Natural killer cell treated with Interleukin-12 subunit alpha and Interleukin-12 subunit beta and Interleukin-15 and Interleukin-18, amount 100 ng/mL, for 72 hours (primary cell): ENCODE measurements at regions not wholly inside any gene's neighbourhood (a gene's known extent, or its start where the extent isn't known, plus 50 kb on each side); places are given as distances from the start of the nearest gene placed in this dataset.
A peak's percentile ranks its signal among the peaks of the same experiment; 100 is the strongest.

Experiments used
- ATAC-seq, 2 donors: fragments of 150-1000 bp; cut with Tn5 transposase in 1 of 2; sonication (Bioruptor Pico), chemical (Tn5 transposase) in 1 of 2; 2 replicates each; pipeline ENCODE4 v1.10.0; 2021
- DNase-seq: peaks from one replicate; pipeline ENCODE4 v3.0.0; 2022; ENCODE audit warnings: low spot score
- H3K27ac Mint-ChIP-seq, 2 donors: 1 replicate in 1 of 2; 2 replicates in 1 of 2; pipeline ENCODE4 v1.8.0; 2022; ENCODE audit warnings: mixed read lengths in 2 of 2, mild to moderate bottlenecking in 1 of 2, moderate library complexity in 1 of 2
- H3K27me3 Mint-ChIP-seq, 2 donors: 1 replicate in 1 of 2; 2 replicates in 1 of 2; pipeline ENCODE4 v1.8.0; 2022; ENCODE audit warnings: mixed read lengths in 2 of 2
- H3K36me3 Mint-ChIP-seq: one replicate; pipeline ENCODE4 v1.8.0; 2022; ENCODE audit warnings: mixed read lengths
- H3K4me1 Mint-ChIP-seq, 2 donors: 1 replicate in 1 of 2; 2 replicates in 1 of 2; pipeline ENCODE4 v1.8.0; 2022; ENCODE audit warnings: low read depth in 2 of 2, mixed read lengths in 2 of 2, mild to moderate bottlenecking in 1 of 2
- H3K4me3 Mint-ChIP-seq: one replicate; pipeline ENCODE4 v1.8.0; 2022; ENCODE audit warnings: mixed read lengths
- H3K9me3 Mint-ChIP-seq: 2 replicates; pipeline ENCODE4 v1.8.0; 2022; ENCODE audit warnings: mixed read lengths

DNA sequence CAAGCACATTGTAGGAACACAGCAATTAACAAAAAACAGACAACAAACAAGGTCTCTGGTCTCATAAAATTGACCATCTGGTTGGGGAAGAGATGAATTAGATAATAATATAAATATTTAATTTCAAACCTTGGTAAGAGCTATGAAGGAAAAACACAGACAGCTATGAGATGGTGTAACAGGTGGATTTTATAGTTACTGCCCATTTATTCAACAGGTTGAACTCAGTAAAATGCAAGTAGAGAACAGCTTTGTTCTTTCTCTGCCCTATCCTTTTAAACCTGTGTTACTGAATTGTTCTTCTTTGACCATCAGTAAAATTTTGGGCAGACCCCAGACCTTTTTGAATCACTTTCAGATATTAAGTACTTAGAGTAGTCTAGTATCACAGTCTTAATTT lies 77.6 kb upstream of the FAM216B start:
- Mint-ChIP-seq H3K9me3 (no peaks in the 10 kb centered on the region), H3K27ac (no peak overlapping the region), H3K4me3 (no peak overlapping the region), H3K27me3 (peaks cover 0 to 15% of the 10 kb centered on the region in 2 donors), H3K4me1 (peaks cover 15 to 16% of the 10 kb centered on the region in 2 donors), H3K36me3 (no peaks in the 10 kb centered on the region)
- DNase-seq (no peak), ATAC-seq (no peak)

DNA sequence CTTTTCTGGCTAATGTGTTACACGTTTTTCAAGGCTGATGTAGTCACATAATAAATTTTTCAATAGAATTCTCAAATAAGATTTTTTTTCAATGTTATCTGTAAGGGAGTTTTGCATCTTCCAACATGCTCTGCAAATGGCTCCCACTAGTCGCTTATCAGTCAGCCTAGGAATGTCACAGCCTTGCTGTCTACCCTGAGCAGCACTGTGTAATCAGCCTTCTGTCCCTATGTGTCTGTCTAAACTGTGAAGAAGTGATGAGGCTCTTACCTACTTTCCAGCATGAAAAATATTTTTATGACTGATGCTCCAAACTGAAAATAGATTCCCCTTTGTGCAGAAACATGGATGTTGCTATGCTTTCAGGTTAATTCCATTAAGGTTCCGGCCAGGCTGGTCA lies 75.1 kb upstream of the FAM216B start:
- DNase-seq (no peak), ATAC-seq (no peak)
- Mint-ChIP-seq H3K27me3 (peaks cover 0 to 15% of the 10 kb centered on the region in 2 donors), H3K36me3 (no peaks in the 10 kb centered on the region), H3K4me1 (no peaks in the 10 kb centered on the region), H3K4me3 (no peak overlapping the region), H3K27ac (no peak overlapping the region), H3K9me3 (no peaks in the 10 kb centered on the region)

DNA sequence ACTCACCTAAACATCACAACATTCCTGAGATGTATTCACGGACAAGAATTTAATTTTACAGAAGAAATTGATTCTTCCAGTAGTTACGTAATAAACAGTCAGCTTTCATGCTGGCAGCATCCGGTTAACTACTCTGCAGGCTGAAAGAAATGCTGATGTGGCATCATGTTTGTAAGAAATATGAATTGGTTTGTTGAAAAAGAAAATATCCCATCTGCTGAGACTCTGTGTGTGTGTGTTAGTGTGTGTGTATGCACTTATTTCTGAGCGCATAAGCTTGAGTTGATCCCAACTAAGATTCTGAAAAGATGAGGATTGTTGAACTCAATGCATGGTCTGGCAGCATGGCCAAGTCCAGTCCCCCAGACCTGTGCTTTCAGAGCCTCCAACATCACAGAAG lies 74.3 kb upstream of the FAM216B start:
- Mint-ChIP-seq H3K4me3 (no peak overlapping the region), H3K9me3 (no peaks in the 10 kb centered on the region), H3K27me3 (peaks cover 0 to 15% of the 10 kb centered on the region in 2 donors), H3K27ac (no peak overlapping the region), H3K4me1 (no peaks in the 10 kb centered on the region), H3K36me3 (no peaks in the 10 kb centered on the region)
- DNase-seq (no peak), ATAC-seq (no peak)

DNA sequence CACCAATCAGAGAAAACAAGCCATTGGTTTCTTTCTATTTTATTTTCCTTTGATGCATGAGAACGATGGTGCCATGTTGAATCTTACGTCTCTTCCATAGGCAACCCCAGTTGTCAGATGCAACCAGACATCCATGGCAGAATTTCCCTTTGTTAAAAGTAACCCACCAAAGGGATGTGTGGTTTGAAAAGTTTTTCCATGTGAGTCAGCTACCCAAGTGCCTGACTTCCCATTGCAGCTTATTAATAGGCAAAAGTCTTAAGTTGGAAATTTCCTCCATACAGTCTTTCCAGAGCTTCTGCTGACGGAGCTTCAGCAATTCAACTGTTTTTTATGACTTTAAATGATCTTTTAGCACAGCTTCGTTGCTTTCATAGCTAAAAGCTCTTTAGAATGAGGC lies 73.8 kb upstream of the FAM216B start:
- Mint-ChIP-seq H3K4me1 (no peaks in the 10 kb centered on the region), H3K36me3 (no peaks in the 10 kb centered on the region), H3K27ac (no peak overlapping the region), H3K4me3 (no peak overlapping the region), H3K9me3 (no peaks in the 10 kb centered on the region), H3K27me3 (peaks cover 0 to 15% of the 10 kb centered on the region in 2 donors)
- no peak for DNase-seq
- no peak for ATAC-seq

DNA sequence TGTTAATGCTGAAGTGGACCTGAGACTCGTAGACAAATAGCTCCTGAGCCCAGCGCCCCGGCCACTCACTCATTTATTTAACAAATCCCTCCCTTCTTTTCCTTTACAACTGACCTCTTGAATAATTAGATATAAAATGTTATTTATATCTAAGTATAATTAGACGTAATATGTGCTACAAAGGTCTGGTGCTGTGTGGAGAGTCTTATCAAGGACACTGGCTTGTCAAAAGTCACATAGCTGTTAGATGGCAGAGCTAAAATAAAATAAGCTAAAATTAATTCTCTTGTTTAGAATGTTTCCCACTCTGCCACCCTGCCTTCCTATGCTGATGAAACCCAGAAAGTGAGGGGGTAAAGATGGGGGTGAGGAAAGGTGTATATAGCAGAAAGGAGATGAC lies 73.0 kb upstream of the FAM216B start:
- H3K4me3 Mint-ChIP-seq = no peak overlapping the region
- H3K9me3 Mint-ChIP-seq = no peaks in the 10 kb centered on the region
- no peak overlapping the region for H3K27ac Mint-ChIP-seq
- peaks cover 1 to 15% of the 10 kb centered on the region in 2 donors for H3K27me3 Mint-ChIP-seq
- ATAC-seq (no peak), DNase-seq (no peak)
- H3K36me3 Mint-ChIP-seq = no peaks in the 10 kb centered on the region
- no peaks in the 10 kb centered on the region for H3K4me1 Mint-ChIP-seq

DNA sequence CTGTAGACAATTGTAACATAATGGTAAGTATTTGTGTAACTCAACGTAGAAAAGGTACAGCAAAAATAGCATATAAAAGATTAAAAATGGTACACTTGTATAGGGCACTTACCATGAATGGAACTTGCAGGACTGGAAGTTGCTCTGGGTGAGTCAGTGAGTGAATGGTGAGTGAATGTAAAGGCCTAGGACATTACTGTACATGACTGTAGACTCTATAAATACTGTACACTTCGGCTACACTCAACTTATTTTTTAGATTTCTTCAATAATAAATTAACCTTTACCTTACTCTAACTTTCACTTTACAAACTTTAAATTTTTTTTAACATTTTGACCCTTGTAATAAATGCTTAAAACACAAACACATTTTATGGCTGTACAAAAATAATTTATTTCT lies 72.1 kb upstream of the FAM216B start:
- Mint-ChIP-seq H3K27ac (no peak overlapping the region), H3K9me3 (no peaks in the 10 kb centered on the region), H3K36me3 (no peaks in the 10 kb centered on the region), H3K27me3 (peaks cover 2 to 12% of the 10 kb centered on the region in 2 donors), H3K4me3 (no peak overlapping the region), H3K4me1 (no peaks in the 10 kb centered on the region)
- DNase-seq (no peak), ATAC-seq (no peak)

DNA sequence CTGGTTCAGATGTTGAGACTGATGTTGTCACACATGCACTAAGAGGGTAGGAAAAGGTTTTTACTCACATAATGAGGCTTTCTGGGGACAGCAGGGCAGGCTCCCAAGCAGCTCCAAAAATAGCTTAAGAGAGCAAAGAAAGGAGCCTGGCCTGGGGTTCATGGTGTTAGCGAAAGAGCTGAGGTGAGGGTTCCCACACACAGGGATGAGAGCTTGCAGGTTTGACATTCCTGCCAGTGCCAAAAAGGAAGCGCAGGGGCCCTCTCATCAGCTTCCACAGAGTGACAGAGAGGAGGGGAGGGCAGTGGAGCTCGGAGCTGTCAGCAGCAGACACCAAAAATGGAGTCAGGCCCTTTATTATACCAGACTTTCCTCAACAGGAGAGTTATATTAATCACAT lies 65.5 kb upstream of the FAM216B start:
- H3K36me3 Mint-ChIP-seq = no peaks in the 10 kb centered on the region
- no peaks in the 10 kb centered on the region for H3K9me3 Mint-ChIP-seq
- ATAC-seq (no peak), DNase-seq (no peak)
- H3K4me1 Mint-ChIP-seq = no peaks in the 10 kb centered on the region
- H3K27ac Mint-ChIP-seq = no peak overlapping the region
- no peak overlapping the region for H3K4me3 Mint-ChIP-seq
- H3K27me3 Mint-ChIP-seq = peaks cover 10 to 14% of the 10 kb centered on the region in 2 donors

DNA sequence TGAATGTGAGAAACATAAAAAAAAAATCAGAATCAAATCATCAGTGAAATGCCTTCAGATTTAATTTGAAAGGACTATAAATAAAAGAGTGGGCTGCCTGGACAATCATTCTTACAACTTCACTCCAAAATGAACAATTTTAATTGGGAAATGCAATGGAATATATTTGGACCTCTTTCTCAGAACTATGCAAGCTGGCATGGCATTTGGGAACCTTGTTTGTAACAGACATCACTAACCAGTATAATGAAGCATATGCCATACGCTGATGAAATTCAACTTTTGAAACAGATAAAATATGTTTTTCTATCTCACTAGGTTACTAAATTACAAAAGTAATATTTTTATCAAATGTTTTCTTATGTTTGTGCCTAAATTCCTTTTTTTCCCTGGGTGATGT lies 64.2 kb upstream of the FAM216B start:
- Mint-ChIP-seq H3K27me3 (peaks cover 12 to 14% of the 10 kb centered on the region in 2 donors), H3K9me3 (no peaks in the 10 kb centered on the region), H3K4me1 (no peaks in the 10 kb centered on the region), H3K27ac (no peak overlapping the region), H3K36me3 (no peaks in the 10 kb centered on the region), H3K4me3 (no peak overlapping the region)
- no peak for ATAC-seq
- DNase-seq = no peak

DNA sequence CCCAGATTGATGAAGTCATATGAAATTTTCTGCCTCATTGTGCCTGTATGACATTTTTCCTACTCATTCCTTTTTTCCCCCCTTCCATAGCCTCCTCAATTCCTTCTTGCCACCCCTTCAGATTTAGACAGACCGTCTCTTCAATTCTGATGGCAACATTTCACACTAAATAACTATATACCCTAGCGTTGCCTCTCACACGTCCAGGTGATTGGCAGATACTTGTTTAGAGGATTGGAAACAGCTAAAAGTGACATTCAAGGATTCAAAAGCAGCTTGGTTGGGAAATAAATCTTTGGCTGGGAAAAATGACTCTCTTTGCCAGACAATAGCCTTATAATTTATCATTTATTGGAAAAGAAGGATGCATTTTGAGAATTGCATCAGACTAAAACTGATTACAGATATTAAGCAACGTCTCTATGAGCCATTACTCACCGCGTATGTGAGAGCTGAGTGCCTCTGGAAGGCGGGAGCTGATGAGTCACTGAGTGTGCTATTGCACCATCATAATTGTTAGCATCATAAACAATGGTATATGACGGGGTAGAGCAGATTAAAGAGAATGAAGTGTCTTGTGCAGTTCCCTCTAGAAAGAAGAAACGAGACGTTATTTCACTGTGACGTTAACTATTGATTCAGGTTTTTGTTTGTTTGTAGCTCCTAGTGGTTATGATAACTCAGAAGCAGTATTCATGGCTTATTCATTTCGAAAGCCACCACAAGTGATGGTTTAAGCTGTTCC lies 61.1 kb upstream of the FAM216B start:
- Mint-ChIP-seq H3K27ac (no peak overlapping the region), H3K9me3 (no peaks in the 10 kb centered on the region), H3K4me3 (peak overlapping the region; percentile 17), H3K27me3 (peaks cover 12 to 23% of the 10 kb centered on the region in 2 donors), H3K36me3 (no peaks in the 10 kb centered on the region), H3K4me1 (no peaks in the 10 kb centered on the region)
- DNase-seq = no peak
- peak; percentile 81 to 91 for ATAC-seq

DNA sequence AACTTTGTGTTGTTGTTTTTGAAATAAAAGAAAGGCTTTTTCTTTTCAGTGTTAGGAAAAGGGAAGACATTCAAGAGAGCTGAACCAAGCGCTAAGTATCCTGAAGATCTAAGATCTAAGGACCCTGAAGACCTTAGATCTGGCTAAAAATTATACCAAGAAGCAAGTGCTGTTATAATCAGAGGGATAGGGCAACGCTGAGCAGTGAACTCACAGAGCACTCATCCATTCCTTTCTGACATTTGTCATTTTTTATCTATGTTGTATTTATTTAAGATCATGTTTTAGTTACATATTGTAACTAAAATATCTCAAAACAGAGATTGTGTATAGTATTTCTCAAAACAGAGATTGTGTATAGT lies 60.5 kb upstream of the FAM216B start:
- Mint-ChIP-seq H3K4me1 (no peaks in the 10 kb centered on the region), H3K9me3 (no peaks in the 10 kb centered on the region), H3K4me3 (peak overlapping the region; percentile 17), H3K27me3 (peaks cover 12 to 23% of the 10 kb centered on the region in 2 donors), H3K27ac (no peak overlapping the region), H3K36me3 (no peaks in the 10 kb centered on the region)
- no peak for DNase-seq
- no peak for ATAC-seq

DNA sequence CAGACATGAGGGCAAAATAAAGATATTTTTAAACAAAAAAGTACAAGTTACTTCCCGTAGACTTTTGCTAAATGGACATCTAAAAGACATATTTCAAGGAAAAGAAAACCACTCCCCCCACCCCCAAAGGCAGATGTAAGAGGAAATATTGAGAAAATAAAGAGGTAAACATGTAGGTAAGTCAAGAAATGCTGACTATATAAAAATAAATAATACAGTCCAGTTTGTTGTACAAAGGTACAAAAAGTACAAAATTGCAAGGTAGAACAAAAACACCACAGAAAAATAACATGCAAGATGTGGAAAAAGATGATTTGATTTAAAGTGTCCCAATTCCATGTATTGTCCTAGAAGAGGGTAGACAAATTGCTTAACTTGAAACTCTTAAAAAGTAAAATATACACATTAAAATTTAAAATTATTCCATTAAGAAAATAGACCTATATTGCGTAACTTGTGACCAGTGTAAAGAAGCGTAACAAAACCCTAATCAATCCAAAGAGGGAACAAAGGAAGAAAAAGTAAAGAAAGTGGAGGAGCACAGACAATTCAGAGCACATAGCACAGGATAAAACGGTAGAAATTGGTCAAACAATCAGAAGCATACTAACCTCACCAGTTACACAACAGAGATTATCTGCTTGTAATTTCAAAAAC lies 58.4 kb upstream of the FAM216B start:
- no peak for DNase-seq
- no peak for ATAC-seq
- Mint-ChIP-seq H3K36me3 (peaks cover 5% of the 10 kb centered on the region), H3K4me1 (no peaks in the 10 kb centered on the region), H3K27me3 (peaks cover 13 to 31% of the 10 kb centered on the region in 2 donors), H3K4me3 (no peak overlapping the region), H3K27ac (no peak overlapping the region), H3K9me3 (peaks cover 4% of the 10 kb centered on the region)

DNA sequence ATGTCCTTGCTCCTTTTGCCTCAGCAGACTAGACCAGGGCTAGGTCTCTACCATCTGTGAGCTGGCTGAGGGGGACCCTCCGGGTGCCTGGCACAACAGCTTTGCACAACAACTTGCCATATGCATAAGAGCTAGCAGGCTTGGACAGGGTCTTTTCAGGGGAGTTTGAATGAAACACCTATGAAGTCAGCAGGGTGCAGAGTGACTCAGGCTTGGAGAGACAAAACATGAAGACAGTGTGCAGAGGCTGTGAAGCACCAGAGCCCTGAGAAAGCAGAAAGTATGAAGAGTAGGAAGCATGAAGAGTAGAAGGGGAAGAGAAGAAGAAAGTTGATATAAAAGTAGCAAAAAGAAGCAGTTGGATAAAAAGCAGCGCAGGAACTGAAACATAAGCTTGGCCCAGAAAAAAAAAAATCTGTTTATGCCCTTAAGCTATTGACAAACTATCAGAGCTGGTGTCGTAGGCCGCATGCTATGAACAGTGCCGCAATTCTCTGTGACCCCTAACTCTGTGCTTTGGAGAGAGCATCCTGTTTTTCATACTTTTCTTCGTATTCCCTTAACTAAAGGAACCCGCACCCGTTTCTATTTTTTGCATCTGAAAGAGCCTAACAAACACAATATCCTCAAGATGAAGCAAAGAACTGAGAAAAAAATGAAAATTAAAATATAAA lies 52.7 kb upstream of the FAM216B start:
- Mint-ChIP-seq H3K4me3 (no peak overlapping the region), H3K9me3 (peaks cover 4% of the 10 kb centered on the region), H3K36me3 (peaks cover 5% of the 10 kb centered on the region), H3K27ac (no peak overlapping the region), H3K4me1 (no peaks in the 10 kb centered on the region), H3K27me3 (peaks cover 6 to 16% of the 10 kb centered on the region in 2 donors)
- ATAC-seq = no peak
- no peak for DNase-seq

DNA sequence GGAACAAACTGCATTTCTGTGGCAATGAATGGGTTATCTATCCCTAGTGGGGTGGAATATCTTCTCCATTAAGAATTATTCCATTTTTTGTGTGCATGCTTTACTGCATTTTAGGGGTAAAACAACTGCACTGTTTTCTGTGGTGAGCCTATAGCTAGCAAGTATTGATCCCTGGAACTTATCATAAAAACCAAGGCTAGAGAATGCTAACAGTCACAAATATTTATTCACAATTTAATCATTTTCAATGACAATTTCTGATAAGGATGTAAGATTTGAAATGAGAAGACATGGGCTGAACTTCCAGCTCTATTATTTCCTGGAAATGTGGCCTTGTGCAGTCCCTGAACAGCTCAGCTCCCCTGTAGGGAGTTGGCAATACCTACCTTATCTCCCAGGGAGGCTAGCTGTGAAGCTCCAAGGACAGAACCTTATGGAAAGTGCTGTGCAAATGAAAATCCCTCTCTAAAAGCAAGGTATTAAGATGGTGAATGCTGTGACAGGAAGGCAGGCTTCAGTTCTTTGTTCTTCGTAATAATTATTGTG lies 51.5 kb upstream of the FAM216B start:
- Mint-ChIP-seq H3K4me1 (no peaks in the 10 kb centered on the region), H3K4me3 (no peak overlapping the region), H3K36me3 (peaks cover 5% of the 10 kb centered on the region), H3K27ac (no peak overlapping the region), H3K27me3 (peaks cover 6 to 16% of the 10 kb centered on the region in 2 donors), H3K9me3 (peaks cover 4% of the 10 kb centered on the region)
- DNase-seq (no peak), ATAC-seq (no peak)
